ENCODE measurements at regions not wholly inside any gene's neighbourhood (a gene's known extent, or its start where the extent isn't known, plus 50 kb on each side); places are given as distances from the start of the nearest gene placed in this dataset.
A peak's percentile ranks its signal among the peaks of the same experiment; 100 is the strongest.
"Not testable (repeated sequence)": the region's sequence is repeated elsewhere in the genome, so short reads cannot be mapped to it uniquely, and the experiment has no call there.

GRCh38 chr12:31162896-31163560 is 89.4 kb downstream of the DDX11 start:
- not testable (repeated sequence) for DNase-seq (ENCODE audit: low read depth, low spot score); H3K27ac ChIP-seq

DNA sequence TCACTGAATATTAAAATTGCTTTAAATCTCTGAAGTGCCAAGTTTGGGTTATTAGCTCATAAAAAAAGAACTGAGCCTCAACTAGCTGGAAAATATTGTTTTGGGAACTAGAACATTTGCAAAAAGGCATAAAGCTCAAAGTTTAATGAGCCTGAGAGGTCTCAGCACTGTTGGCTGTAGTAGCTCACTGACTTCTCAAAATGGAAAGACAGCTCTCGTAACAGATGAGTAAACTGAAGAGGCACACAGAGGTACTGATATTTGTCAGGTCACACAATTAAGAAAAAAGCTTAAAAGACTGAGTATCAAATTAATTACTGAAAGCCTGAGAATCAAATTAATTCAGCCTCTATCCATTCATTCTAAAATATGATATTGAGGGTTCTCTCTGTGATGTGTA is 100.6 kb downstream of the DDX11 start:
- not testable (repeated sequence) for H3K27ac ChIP-seq; DNase-seq (ENCODE audit: low read depth, low spot score)

DNA sequence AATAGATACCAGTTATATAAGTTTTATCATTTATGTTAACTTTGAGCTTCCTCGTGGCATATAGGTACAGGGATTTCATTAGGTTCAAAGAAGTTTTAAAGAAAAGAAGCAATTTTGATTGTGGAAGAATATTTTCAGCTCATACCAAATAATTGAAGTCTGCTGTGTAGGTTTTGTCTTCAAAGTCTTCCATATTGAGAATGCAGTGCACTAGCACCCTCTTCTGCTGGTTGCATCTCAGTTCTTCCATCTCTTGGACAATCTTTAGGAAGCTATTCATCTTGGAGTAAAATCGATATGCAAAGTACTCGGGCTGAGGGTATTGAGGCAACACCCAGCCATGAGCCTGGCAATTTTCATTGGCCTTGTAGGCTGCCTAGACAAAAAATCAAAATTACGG is 103.9 kb downstream of the DDX11 start:
- not testable (repeated sequence) for DNase-seq (ENCODE audit: low read depth, low spot score); H3K27ac ChIP-seq

GRCh38 chr12:31178875-31179274 is 105.2 kb downstream of the DDX11 start:
- not testable (repeated sequence) for DNase-seq (ENCODE audit: low read depth, low spot score); H3K27ac ChIP-seq

GRCh38 chr12:31179627-31180237 is 106.1 kb downstream of the DDX11 start:
- not testable (repeated sequence) for H3K27ac ChIP-seq; DNase-seq (ENCODE audit: low read depth, low spot score)

- not testable (repeated sequence) for DNase-seq (ENCODE audit: low read depth, low spot score); H3K27ac ChIP-seq
Measured at GRCh38 chr12:31182571-31182970, 108.9 kb downstream of the DDX11 start.

GRCh38 chr12:31183107-31183506 is 109.4 kb downstream of the DDX11 start:
- H3K27ac ChIP-seq; DNase-seq (ENCODE audit: low read depth, low spot score): not testable (repeated sequence)

- DNase-seq (ENCODE audit: low read depth, low spot score); H3K27ac ChIP-seq: not testable (repeated sequence)
Measured at GRCh38 chr12:31183899-31184298, 110.2 kb downstream of the DDX11 start.

- not testable (repeated sequence) for DNase-seq (ENCODE audit: low read depth, low spot score); H3K27ac ChIP-seq
Measured at GRCh38 chr12:31184667-31185066, 111.0 kb downstream of the DDX11 start.

DNA sequence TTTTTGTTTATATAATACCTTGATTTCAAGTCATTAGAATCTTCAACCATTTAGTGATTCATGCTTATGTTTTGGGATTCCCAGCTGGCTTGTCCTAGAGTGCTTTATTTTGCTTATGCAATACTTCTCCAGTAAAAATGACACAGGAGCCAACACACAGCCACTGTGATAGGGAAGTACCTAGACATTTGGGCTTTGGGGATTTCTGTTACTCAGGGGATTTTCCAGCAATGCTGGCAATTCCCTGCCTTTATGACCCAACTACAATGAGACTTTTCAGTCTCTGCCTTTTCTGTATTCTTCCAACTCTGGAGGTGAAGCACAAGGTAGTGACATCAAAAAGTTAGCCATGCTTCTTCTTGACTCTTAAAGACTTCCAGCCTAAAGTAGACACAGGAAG is 119.0 kb downstream of the DDX11 start:
- not testable (repeated sequence) for H3K27ac ChIP-seq; DNase-seq (ENCODE audit: low read depth, low spot score)

GRCh38 chr12:31195620-31196019 is 122.0 kb downstream of the DDX11 start:
- DNase-seq (ENCODE audit: low read depth, low spot score); H3K27ac ChIP-seq: not testable (repeated sequence)

GRCh38 chr12:31199476-31199875 is 125.8 kb downstream of the DDX11 start:
- not testable (repeated sequence) for DNase-seq (ENCODE audit: low read depth, low spot score); H3K27ac ChIP-seq

GRCh38 chr12:31201382-31201781 is 124.6 kb downstream of the SINHCAF start:
- DNase-seq (ENCODE audit: low read depth, low spot score), result no peak
- no peak overlapping the region for H3K27ac ChIP-seq

DNA sequence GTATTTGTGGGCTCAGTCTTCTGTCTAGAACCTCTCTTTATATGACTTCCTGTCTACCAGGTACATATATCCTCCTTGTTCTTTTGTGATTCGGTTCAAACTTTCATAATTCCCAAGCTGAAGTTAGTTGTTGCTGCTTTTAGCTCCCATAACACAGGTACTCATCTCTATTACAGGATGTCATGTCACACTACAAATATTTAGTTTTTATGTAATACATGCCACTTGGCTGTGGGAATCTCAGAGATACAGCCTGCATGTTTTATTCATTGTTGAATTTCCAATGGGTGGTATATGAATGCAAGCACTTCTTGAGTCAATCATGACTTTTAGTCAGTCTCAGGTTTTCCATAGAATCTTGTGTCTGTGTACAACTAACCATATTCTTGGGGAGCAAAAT is 122.7 kb downstream of the SINHCAF start:
- H3K27ac ChIP-seq, result peak overlapping the region; percentile 56
- no peak for DNase-seq (ENCODE audit: low read depth, low spot score)

- peak; percentile 83 for DNase-seq (ENCODE audit: low read depth, low spot score)
- peak overlapping the region; percentile 58 for H3K27ac ChIP-seq
Measured at GRCh38 chr12:31205054-31205453, 120.9 kb downstream of the SINHCAF start.

DNA sequence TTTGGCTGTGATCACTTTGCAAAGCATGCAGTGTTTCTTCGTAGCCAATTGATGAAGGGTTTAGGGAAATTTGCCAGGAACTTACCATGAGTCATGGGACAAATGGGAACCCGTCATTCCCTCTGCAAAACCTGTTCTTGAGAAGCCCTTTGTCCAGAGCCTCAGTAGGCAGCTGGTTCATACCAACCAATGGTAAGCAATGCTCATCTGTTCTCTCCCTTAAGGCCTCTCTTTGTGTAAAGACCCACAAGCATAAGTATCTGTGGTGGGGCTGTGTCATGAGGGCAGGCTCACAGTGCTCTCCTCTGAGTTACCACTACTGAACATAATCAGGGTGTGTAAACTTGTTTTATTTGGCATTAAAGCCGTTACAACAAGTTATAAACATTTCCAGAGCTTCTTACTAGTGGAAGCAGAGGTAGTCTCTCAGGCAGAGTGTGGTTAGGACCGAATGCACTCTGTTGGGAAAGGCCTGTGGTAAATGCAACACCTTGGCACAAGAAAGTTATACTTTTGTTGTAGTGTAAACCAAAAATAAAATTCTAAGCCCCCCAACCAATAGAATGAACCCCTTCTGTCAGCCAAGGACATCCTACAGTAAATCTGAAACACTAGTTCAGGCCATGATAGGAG is 119.8 kb downstream of the SINHCAF start:
- peak overlapping the region; percentile 58 for H3K27ac ChIP-seq

GRCh38 chr12:31207799-31208465 is 118.0 kb downstream of the SINHCAF start:
- H3K27ac ChIP-seq, result peak overlapping the region; percentile 58
- DNase-seq (ENCODE audit: low read depth, low spot score), result peak; percentile 46

More for the DNA sequence above, 119.8 kb downstream of the SINHCAF start:
- DNase-seq (ENCODE audit: low read depth, low spot score), result peak; percentile 98

DNA sequence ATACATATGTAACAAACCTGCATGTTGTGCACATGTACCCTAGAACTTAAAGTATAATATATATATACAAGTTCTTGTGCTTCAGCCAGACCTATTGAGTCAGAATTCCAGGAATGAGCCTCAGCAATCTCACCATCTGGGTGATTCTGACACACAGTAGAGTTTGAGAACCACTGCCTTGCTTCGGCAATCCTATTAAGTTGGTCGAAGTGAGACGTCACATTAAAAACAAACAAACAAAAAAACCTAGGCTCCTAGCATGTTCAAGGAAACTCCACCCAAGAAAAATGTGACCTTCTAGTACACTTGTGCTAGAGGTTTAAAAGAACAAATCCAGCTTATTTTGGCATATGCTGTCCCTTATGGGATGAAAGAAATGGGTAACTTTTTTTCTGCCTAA is 115.8 kb downstream of the SINHCAF start:
- no peak for DNase-seq (ENCODE audit: low read depth, low spot score)

DNA sequence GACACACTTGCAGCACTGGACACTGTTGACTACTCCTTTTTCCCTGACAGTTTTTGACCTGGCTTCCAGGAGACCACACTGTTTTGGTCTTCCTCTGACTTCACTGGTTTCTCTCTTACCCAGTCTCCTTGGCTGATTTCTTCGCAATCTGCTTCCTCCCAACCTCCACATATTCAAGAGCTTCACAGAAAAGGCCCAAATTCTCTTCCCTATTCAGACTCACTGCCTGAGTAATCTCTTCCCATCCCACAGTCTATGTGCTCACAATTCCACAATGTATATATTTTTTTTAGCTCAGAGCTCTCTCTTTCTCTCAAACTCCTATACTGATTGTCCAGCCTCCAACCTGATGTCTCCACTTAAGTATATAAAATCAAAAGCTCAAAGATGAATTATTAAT is 115.4 kb downstream of the SINHCAF start:
- no peak overlapping the region for H3K27ac ChIP-seq
- DNase-seq (ENCODE audit: low read depth, low spot score), result no peak

More for the DNA sequence above, 115.8 kb downstream of the SINHCAF start:
- H3K27ac ChIP-seq, result no peak overlapping the region

DNA sequence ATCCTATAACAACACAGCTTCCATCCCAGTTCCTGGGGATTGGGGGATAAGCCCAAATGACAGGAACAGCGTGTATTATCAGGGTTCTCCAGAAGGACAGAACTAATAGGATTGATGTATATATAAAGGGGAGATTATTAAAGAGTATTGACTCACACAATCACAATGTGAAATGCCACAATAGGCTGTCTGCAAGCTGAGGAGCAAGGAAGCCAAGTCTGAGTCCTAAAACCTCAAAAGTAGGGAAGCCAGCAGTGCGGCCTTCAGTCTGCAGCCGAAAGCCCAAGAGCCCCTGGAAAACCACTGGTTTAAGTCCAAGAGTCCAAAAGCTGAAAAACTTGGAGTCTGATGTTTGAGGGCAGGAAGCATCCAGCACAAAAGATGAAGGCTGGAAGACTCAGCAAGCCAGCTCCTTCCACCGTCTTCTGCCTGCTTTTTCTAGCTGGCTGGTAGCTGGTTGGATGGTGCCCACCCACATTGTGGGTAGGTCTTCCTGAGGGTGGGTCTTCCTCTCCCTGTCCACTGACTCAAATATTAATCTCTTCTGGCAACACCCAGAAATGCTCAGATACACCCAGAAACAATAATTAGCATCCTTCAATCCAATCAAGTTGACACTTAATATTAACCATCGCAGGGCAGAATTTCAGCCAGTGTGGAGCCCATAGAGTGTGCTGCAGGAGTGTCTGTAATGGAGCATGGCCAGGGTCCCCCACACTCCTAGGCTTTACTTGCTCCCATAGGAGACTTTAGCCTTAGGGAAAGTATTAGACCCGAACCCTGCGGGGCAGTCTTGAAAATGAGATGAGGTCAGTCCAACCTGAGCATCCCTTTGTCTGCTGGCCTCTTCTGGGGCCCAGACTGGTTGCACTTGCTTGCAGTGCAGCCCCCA is 111.1 kb downstream of the SINHCAF start:
- DNase-seq (ENCODE audit: low read depth, low spot score), result no peak
- H3K27ac ChIP-seq, result no peak overlapping the region

All from epithelial cell of prostate (primary cell).